ENCODE measurements at regions not wholly inside any gene's neighbourhood (a gene's known extent, or its start where the extent isn't known, plus 50 kb on each side); places are given as distances from the start of the nearest gene placed in this dataset.
"Not testable (repeated sequence)": the region's sequence is repeated elsewhere in the genome, so short reads cannot be mapped to it uniquely, and the experiment has no call there.

GRCh38 chr10:3385487-3385886 lies 212.9 kb upstream of the PITRM1 start:
- DNase-seq (ENCODE audit: low read depth, low spot score): no peak

- no peak for DNase-seq (ENCODE audit: low read depth, low spot score)
Observed at GRCh38 chr10:3382092-3382491, 209.5 kb upstream of the PITRM1 start.

DNA sequence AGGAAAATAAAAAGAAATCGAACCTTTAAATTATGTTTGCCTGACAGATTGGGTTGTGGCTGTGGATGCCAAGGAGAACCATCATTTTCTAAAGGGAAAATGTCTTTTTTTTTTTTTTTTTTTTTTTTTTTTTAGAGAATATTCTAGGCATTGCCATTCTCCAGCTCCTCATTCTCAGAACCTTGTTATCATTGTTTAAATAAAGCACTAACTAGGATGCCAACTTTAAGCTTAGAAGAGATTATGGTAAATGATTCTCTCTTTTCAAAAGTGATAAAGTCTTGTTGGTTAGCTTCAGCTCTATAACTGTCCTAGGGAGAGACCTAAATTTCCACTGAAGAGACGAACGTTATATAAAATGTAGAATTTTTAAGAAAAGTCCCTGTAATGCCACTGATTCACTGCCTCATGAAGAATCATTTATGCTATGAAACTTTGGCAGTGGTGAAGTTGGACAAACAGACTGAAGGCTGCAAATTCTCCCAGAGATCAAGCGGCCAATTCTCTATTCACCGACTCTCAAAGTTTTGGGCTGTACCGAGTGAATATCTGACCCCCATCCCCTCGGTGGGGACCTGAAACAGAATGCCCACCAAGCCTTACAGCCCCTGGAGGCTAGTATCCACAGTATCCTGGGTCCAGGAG lies 207.9 kb upstream of the PITRM1 start:
- DNase-seq (ENCODE audit: low read depth, low spot score): no peak

DNA sequence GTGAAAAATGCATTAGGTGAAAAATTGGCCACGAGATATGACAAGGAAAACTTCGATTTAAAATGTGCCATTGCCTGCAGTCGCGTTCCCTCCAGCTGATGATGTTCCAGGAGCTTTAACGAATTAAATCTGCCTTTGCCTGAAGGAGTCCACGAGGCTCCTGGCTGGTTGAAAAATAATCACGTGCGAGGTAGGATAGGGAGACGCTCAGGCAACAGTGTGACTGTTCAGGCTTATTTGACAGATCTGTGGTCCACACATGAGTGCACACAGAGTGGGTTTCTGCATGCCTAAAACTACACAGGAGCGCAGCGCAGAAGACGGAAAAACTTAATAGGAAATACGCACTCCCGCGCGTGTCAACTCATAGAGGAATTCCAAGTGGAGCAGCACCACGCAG lies 204.0 kb upstream of the PITRM1 start:
- no peak for DNase-seq (ENCODE audit: low read depth, low spot score)

- DNase-seq (ENCODE audit: low read depth, low spot score): no peak
Observed at GRCh38 chr10:3375505-3375904, 202.9 kb upstream of the PITRM1 start.

GRCh38 chr10:3374914-3375313 lies 202.3 kb upstream of the PITRM1 start:
- no peak for DNase-seq (ENCODE audit: low read depth, low spot score)

- DNase-seq (ENCODE audit: low read depth, low spot score): not testable (repeated sequence)
Observed at GRCh38 chr10:3373374-3374027, 200.9 kb upstream of the PITRM1 start.

DNA sequence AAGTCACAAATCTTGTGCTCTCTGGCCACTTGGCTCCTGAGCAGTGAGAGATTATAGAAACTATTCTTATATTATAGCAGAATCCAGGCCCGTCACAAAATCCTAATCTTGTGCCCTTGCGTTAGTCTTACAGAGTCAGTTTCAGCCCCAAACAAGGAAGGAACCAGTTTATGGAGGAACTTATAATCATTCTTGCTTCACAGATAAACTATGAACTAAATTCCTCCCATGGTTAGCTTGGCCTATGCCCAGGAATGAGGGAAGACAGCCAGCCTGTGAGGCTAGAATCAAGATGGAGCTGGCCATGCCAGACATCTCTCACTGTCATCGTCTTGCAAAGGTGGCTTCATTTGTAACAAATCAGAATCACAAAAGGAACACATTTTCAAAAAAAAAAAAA lies 199.7 kb upstream of the PITRM1 start:
- no peak for DNase-seq (ENCODE audit: low read depth, low spot score)

GRCh38 chr10:3371624-3372023 lies 199.0 kb upstream of the PITRM1 start:
- DNase-seq (ENCODE audit: low read depth, low spot score): not testable (repeated sequence)

DNA sequence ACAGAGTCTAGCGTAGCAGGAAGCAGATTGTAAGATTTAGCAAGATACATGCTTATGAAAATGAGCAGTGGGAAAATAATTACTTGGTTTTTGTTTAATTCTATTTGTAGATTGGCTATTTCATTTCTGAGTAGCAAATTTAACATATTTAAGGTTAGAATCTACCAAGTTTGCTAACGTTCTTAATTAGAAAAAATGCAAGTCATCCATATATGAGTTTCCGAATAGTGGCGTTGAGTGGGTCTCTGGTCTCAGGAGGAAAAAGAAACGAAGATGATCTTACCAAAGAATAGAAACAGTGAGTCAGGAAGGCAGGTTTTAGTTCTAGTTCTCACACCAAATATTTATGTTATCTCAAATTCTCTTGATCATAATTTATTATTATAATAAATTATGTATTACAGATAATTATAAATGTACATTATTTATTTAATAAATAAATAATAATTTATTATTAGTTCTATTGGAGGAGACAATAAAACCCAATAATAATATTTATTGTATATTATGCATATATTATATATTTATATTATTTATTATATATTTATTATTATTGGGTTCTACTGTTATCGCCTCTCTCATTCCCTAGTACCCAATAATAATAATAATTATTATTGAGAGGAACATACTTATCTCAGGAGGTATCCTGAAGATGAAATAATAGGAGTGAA lies 194.3 kb upstream of the PITRM1 start:
- no peak for DNase-seq (ENCODE audit: low read depth, low spot score)

DNA sequence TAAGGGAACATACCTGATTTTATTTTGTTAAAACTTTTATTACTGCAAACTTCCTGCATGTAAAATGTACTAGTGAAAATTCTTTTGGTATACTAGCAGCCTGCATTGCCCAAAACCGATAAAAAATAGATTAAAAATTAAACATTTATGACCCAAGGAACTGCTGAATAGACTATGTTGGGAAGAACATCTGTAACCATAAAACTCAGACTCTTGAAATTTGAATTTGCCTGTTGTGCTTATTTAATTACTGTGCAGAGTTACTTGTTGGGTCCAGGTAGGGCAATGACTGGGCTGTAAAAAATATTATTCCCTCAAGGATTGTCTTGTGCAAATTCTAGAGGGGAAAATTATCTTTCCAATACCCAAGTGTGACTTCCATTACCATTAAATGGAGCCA lies 193.5 kb upstream of the PITRM1 start:
- no peak for DNase-seq (ENCODE audit: low read depth, low spot score)

DNA sequence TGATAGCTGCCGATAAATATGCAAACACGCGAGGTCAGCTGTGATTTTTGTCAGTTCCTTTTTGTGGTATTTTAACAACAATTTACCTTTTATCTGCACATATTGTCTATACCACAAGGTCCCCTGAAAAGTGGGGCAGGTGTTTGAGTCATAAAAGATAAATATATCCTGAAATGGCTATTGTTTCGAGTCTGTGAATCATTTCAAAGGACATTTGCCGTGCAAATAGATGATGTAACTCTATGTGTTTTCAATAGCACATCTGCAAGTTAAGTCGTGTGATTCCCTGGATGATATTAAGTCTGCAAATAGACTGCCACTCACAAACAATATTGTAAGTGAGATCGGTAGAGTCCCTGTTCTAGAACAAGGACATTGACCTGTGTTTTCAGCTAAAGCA lies 193.0 kb upstream of the PITRM1 start:
- no peak for DNase-seq (ENCODE audit: low read depth, low spot score)

DNA sequence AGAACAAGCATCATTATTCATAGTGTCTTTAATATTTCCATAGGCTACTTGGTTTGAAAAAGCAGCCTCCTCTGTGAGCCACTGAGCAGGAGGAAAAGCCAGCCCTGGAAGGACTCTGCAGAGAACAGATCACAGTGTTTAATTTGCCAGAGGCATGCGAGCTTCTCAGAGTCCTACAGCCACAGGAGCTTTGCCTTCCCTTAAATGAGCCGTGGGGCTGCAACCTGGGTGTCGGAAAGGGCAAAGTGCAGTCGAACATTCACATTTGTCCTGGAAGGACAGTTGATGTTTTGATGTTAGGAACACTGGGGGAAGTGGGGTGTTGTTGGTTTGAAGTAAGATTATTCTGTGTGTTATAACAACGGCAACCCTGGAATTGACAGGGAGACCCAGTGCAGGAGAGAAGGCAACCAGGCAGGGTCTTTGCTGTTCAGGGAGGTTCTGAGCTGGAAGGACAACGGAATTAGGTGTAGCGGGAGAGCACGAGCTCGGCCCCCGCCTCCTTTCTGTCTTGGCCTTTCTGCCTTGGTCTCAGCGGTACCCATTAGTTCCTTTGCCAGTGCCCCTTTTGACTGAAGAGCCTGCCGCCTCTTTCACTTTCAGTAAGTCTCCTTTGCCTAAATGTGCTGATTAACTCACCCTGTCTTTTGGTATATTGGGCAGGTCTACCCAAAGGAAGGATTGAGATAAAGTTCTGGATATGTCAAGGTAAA lies 192.3 kb upstream of the PITRM1 start:
- DNase-seq (ENCODE audit: low read depth, low spot score): no peak

GRCh38 chr10:3363311-3364045 lies 190.9 kb upstream of the PITRM1 start:
- no peak for DNase-seq (ENCODE audit: low read depth, low spot score)

GRCh38 chr10:3362394-3362793 lies 189.8 kb upstream of the PITRM1 start:
- no peak for DNase-seq (ENCODE audit: low read depth, low spot score)

DNA sequence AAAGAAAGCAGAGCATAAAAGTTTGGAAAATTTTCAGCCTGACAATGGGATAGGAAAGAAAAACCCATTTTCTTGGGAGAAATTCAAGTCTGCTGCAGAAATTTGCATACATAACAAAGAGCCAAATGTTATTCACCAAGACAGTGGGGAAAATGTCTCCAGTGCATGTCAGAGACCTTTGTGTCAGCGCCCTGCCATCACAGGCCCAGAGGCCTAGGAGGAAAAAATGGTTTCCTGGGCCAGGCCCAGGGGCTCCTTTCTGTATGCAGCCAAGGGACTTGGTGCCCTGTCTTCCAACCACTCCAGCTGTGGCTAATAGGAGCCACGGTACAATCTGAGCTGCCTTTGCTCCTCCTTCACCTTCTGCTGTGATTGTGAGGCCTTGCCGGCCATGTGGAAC lies 189.1 kb upstream of the PITRM1 start:
- DNase-seq (ENCODE audit: low read depth, low spot score): no peak

GRCh38 chr10:3357737-3358136 lies 185.2 kb upstream of the PITRM1 start:
- no peak for DNase-seq (ENCODE audit: low read depth, low spot score)

GRCh38 chr10:3355536-3355935 lies 183.0 kb upstream of the PITRM1 start:
- no peak for DNase-seq (ENCODE audit: low read depth, low spot score)

DNA sequence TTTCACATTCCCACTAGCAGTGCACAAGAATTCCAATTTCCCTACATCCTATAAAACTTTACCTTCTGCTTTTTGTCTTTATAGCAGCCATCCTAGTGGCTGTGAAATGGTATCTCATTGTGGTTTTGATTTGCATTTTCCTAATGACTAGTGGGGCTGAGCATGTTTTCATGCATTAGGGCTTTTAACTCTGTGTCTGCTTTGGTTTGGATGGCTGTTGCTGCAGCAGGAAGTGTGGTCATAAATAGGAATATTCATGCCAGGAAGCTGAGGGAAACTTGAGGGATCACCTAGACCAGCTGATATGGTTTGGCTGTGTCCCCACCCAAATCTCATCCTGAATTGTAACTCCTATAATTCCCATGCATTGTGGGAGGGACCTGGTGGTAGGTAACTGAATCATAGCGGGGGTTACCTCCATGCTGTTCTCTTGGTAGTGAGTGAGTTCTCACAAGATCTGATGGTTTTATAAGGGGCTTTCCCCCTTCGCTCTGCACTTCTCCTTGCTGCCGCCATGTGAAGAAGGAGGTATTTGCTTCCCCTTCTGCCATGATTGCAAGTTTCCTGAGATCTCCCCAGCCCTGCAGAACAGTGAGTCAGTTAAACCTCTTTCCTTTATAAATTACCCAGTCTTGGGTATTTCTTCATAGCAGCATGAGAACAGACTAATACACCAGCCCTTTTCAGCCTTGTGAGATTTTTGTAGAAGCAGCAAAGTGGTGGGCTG lies 181.8 kb upstream of the PITRM1 start:
- no peak for DNase-seq (ENCODE audit: low read depth, low spot score)

GRCh38 chr10:3353235-3353634 lies 180.7 kb upstream of the PITRM1 start:
- no peak for DNase-seq (ENCODE audit: low read depth, low spot score)

- no peak for DNase-seq (ENCODE audit: low read depth, low spot score)
Observed at GRCh38 chr10:3350617-3351258, 178.2 kb upstream of the PITRM1 start.
